Renal cortex interstitium (tissue), 11 donors: ENCODE measurements at regions not wholly inside any gene's neighbourhood (a gene's known extent, or its start where the extent isn't known, plus 50 kb on each side); places are given as distances from the start of the nearest gene placed in this dataset.

Experiments used
- DNase-seq, 11 donors: peaks; one replicate each; pipeline ENCODE4 v3.0.0-alpha.2; 2013; ENCODE audit warnings: low read depth in 9 of 11, low spot score in 4 of 11; ENCODE audit errors: extremely low read depth in 1 of 11

DNA sequence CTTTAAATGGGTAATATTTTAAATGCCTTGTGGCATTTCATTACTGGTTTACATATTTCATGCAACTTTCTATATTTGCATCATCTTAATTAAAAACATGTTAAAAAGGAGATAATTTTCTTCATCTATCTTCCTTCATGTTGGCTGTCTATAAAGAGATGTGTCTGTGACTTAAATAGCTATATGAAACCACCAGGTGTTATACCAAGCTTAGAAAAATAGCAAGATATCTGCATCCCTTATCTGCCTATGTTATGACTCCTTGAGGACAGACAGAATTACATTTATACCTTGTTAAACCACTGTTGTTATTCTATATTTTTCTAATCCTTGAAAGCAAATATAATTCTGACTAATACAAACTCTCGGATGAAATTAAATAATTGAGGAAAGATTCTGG, 763.8 kb upstream of the GALNTL6 start:
- no peak for DNase-seq

DNA sequence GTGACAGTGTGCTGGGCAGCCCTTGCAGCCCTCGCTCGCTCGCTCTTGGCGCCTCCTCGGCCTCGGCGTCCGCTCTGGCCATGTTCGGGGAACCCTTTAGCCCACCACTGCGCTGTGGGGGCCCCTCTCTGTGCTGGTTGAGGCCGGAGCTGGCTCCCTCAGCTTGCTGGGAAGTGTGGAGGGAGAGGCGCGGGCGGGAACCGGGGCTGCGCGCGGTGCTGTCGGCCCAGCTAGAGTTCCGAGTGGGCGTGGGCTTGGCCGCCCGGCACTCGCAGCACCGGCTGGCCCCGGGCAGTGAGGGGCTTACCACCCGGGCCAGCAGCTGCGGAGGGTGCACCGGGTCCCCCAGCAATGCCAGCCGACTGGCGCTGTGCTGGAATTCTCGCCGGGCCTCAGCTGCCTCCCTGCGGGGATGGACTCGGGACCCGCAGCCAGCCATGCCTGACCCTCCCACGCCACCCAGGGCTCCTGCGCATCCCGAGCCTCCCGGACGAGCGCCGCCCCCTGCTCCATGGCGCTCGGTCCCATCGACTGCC, 770.1 kb upstream of the GALNTL6 start:
- DNase-seq: no peak

DNA sequence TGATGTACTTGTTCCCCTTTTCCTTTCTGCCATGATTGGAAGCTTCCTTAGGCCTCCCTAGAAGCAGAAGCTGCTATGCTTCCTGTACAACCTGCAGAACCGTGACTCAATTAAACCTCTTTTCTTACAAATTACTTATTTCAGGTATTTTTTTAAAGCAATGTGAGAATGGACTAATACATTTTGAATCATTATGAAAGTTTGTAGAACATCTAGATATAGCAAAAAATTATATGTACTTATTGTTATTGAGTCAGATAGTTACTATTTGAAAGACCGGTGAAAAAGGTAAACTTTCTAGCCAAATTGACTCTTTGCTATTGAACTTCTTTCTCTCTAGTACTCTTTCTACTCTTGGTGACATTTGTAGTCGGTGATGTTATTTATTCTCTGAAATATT, 777.3 kb upstream of the GALNTL6 start:
- DNase-seq: no peak

DNA sequence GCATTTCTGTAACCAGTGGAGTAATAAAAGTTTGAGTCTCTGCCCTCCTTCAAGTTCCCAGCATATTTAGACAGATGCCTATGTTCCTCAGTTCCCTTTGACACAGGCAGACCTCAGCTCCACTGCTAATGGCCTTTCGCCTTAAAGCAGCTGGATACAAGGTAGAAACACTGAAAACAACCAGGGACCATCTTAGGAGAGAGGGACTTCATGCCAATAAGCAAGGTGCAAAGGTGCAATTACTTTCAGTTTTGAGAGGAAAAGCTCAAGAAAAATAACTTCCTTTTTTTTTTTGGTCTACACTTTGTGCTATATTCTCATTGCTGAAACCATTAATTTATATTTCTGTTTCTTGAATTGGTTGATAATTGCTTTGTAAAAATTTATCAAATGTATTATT, 781.9 kb upstream of the GALNTL6 start:
- no peak for DNase-seq

DNA sequence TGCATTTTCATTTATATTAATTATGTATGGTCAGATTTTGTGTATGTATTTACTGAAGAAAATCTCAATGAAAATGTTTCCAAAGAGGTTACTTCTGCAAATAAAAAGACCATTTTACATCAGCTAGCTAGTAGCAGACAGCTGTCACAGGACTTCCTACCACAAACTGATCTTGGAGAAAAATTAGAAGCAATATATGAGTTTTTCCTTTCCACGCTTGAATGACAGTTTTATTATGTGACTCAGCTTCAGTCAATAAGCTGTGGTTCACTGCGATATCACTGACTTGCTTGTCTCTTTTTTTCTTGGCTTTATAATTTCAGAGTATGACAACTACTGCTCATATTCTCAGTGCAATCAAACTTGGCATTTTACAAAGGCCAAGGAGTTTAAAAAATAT, 787.4 kb upstream of the GALNTL6 start:
- no peak for DNase-seq

DNA sequence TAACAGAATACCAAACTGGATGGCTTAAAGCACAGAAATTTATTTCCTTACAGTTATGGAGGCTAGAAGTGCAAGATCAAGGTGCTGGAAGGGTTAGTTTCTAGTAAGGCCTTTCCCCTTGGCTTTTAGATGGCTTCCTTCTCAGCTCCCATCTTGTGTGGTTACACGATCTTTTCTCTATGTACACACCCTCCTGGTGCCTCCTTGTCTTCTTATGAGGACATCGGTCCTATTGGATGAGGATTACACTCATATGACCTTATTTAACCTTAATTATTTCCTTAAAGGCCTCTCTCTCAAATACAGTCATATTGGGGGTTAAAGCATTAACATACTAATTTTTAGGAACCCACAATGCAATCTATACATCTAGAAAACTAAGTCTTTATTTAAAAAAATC, 787.9 kb upstream of the GALNTL6 start:
- no peak for DNase-seq

DNA sequence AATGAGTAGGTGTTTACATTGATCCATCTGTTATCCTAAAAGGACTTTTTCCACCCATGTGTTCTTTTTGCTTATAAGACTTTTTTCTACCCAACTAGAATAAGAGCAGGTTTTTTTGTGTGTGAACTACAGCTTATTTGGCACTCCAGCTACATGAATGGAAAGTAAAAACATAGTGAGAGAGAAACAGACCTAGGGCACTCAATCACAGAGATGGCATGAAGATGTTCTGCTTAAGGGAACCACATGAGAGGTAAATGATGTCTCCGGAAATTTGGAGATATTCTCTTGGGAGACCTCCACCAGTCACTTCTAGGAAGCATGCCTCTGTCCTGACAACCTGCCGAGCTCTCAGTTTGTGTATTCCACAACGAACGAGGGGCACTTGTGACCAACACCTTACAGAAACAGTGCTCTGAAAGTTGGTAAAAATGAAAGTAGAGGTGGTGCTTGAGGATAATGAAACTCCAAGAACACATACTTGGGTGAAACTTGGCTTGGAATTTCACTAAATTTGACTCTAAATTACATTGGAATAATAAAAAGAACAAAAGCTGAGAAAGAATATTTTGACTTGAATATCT, 788.4 kb upstream of the GALNTL6 start:
- DNase-seq: no peak

DNA sequence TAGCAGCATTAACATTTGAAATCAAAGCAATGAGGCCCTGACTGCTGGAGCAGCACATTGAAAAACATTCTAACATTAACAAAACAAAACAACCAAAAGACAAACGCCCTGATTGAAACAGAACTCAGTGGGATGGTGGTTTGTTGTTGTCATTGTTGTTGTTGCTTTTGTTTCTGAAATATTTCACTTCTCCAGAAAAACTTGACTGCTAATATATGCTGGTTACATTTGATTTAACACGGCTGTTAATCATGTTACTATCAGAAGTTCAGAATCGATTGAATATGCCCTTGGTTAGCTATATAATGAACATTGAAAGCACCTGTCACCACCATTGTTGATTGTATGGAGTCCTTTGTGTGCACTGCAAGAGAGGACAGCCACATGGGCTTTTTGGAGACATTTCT, 790.4 kb upstream of the GALNTL6 start:
- no peak for DNase-seq

DNA sequence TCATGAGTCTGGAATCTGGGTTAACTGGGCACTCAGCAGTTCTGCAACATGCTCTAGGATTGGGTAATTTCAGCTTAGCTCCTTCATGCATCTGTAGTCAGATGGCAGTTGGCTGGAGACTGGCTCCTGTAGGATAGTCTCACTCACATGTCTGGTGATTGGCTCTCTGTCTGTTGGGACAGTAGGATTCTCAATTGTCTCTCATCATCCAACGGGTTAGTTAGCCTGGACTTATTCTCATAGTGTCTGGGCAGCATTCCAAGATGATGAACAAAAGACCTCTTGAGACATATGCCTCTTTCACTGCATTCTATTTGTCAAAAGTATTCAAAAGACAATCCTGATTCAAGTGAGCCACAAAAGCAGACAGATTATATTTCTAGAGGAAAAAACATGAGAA, 795.6 kb upstream of the GALNTL6 start:
- DNase-seq: no peak

DNA sequence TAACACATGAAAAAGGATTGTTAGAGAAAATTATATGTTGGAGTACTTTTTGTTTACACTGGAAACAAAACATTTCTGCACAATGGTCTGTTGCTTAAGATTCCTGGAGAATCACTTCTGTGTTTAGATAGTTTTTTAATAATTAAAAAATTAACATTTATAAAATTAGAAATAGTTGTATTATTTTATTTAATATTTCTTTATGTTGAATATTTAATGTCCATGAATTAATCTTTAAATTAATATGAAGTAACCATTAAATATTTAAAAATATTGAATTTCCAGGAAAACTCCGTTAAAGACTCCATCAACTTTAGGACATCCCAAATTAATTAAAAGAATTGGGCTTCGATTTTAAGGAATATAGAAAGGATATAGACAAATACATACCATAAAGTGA, 797.1 kb upstream of the GALNTL6 start:
- no peak for DNase-seq

DNA sequence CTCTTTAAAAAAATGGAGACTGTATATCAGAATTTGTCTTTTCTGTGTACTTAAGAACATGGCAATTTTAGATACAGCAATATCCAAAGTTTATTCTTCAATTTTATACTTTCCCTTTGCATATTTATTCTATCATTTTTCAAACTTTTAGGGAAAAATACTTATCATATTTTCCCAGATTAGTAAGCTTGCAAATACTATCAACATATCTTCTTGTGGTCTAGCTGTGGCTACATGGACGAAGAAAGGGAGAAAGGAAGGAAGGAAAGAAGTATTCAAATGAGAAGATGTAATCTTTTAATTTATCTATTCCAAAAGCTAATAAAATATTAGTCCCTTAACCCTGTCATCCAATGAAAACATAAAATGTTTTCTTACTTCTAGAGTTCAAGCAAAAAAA, 797.8 kb upstream of the GALNTL6 start:
- no peak for DNase-seq

DNA sequence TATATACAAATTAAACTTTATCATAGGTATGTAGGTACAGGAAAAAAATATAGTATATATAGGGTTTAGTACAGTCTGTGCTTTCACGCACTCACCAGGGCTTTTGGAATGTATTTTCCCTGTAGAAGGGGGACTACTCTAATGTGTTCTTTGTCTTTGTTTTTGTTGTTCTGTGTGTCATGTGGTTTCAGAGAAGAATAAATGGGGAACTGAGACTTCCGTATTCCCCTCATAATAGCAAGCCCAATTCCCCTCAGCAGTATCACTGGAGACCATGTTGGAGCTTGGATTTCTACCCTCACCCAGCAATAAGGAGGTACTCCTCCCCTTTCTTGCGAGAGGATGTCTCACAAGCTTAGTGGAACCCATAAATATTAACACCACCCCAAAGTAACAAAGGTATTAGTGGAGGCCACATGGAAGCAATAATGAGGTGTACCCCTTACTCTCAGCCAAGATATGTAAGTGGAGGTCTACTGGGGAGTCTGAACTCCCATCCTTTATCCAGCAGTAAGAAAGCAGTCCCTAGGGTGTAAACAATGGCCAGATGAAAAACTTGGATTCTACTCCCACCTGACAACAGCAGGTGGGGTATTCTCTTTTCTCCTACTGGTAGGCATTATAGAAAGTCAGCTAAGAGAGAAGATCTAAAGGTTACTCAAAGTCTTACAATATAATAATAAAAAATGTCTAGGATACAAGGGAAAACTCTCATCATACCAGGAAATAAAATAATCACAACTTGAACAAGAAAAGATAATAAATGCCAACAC, 805.4 kb upstream of the GALNTL6 start:
- no peak for DNase-seq

DNA sequence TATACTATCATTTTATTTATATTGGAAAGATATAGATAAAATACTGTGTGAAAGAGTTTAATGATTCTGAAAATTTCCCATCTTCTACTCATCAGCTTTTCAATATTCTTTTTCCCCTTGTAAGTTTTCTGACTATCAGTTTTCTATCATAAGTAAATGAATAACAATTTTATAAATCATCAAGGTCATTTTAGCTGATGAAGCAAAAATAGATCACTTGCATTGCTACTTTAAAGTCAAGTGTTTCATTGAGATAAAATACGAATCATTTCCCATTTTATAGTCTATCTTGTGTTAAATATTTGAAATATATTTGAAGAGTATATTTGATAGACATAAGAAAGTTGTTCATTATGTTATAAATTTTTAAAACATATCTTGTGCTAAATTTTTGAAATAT, 811.0 kb upstream of the GALNTL6 start:
- DNase-seq: no peak

DNA sequence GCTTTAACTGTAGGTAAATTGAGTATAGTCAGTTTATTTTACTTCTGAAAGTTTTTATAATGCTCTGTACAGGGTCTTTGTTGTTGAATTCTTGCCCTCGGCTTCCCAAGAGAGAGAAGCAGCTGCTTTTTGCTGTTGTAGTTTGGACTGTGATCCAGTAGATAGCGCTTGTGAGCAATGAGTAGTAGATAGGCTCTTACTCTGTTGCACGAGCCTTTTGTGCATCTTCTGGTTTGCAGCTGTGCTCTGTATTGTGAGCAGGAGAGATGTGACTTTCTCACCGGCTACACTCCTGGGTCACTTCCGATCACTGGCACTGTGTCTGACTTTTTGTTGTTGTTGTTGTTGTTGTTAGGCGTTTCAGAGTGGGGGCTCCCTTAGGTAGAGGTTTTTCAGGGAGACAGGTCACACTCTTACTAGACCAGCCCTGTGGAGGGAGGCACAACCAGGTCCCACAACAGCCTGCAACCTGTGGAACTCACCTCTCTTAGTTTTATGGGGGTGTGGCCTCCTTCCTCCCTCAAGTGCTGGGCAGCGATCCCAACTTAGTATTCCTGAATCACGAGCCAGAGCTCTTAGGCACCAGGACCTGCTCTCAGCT, 822.1 kb upstream of the GALNTL6 start:
- peak in 10 of 11 donors; percentile 2 to 25 (median 11) for DNase-seq

DNA sequence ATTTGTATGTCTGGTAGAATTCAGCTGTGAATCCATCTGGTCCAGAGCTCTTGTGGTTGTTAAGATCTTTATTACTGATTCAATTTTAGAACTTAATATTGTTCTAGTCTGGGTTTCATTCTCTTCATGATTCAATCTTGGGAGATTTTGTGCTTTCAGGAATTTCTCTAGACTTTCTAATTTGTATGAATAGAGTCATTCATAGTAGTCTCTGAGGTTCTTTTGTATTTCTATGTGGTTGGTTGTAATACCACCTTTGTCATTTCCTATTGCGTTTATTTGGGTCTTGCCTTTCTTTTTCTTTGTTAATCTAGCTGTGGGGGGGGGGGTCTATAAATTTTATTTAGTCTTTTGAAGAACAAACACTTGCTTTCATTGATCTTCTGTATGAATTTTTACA, 824.8 kb upstream of the GALNTL6 start:
- DNase-seq: no peak

DNA sequence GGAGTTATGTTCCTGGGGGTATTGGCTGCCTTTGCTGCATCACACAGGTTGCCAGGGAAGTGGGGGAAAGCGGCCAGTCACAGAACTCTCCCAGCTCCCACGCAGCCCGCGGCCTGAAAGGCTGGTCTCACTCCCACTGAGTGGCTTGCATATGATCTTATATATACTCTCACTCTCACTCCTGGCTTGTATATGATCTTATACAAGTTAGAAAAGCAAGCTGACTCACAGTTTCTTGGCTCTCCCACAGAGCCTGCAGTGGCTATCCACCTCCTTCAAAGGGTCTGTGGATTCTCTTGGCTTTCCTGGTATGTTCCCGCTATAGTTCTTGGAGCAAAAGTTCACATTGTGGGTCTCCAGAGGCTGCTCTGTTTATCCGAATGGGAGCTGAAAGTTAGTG, 833.5 kb upstream of the GALNTL6 start:
- no peak for DNase-seq

DNA sequence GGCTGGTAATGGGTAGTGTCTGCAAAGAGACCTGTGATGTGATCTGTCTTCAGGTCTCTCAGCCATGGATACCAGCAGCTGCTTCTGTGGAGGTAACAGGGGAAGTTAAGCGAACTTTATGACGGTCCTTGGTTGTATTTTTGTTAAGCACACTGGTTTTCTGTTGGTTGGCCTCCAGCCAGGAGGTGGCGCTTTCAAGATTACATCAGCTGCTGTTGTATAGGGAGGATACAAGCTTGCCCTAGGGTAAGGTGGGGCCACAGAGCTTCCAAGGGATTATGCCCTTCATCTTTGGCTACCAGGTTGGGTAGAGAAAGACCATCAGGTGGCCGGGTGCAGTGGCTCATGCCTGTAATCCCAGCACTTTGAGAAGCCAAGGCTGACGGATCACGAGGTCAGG, 834.2 kb upstream of the GALNTL6 start:
- DNase-seq: no peak

DNA sequence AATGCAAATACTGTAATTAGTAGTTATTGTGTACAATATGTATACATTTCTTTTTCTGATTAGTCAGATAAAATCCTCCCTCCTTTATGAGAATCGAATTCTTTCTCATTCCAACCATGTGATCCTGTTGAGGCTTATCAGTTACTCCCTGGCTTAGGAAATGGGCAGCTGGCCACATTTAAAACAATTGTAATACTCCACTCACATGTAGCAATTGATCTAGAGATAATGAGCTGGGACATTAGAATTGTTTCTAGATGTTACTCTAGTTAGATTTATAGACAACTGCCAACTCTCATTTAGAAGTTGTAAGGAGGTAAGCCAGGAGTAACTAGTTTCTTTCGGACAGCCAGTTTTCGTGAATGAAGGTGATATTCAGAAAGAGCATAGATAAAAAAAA, 859.3 kb upstream of the AADAT start:
- DNase-seq: no peak

DNA sequence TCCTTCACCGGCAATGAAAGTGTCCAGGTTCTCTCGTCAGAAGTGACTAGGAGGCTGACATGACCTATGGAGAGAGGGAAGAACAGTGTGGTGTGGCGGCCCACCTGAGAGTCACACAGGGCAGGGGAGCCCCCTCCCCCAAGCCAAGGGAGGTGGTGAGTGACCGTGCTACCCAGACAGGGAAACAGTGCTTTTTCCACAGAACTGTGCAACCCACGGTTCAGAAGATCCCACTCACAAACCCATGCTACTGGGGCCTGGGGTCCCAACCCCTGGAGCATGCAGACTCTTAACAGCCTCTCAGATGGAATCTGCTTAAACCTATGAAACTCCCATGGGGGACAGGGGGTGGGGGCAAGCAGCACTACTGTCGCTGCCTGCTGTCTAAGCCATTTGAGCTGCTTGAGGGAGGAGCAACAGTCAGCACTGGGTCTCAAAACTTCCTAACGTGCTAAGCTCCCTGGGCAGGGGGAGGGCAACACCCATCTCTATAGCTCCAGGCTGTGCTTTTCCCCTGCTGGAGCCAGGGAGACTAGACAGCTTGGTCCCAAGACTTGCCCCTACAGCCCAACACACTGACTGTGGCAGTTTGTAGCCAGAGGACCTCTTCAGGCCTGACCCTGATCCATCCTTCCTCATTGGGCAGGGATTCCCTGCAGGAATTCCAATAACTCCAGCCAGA, 850.4 kb upstream of the AADAT start:
- DNase-seq: no peak

DNA sequence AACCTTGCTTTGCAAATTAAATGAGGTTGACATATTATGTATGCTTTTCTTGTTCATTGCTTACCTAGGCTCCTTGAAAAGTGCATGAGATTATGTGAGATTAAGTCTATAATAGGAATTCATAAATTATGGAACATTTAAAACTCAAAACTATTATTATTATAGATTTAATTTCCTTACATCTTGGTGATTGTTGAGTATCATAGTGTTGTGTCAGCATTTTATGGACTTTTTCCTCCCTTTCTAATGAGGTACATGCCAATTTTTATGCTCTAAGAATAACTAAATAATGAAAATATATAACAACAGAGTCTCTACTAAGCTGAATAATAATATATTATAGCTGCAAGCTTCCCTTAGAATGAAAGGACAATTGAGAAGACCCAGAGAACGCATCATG, 848.8 kb upstream of the AADAT start:
- no peak for DNase-seq
